HCT116 (cell line): ENCODE measurements at regions not wholly inside any gene's neighbourhood (a gene's known extent, or its start where the extent isn't known, plus 50 kb on each side); places are given as distances from the start of the nearest gene placed in this dataset.
"Not testable (repeated sequence)": the region's sequence is repeated elsewhere in the genome, so short reads cannot be mapped to it uniquely, and the experiment has no call there.

Experiments used
- ATAC-seq: fragments of 200-7000 bp; cut with Tn5 transposase; 2 replicates; pipeline ENCODE4 v1.9.1; 2020; ENCODE audit warnings: mild to moderate bottlenecking, moderate library complexity
- BruUV-seq: library from RNA; stranded (reverse); fragments of 400-500 nt; replicated peaks from 2 replicates; lab custom pipeline; 2021; lab: Mats Ljungman, UMichigan
- CTCF ChIA-PET: fragments of 300-600 bp; sonication (Branson Sonifier 250); formaldehyde crosslinking; loops from one replicate; lab custom pipeline; 2021; ENCODE audit warnings: antibody characterized with exemption; lab: Charles Lee
- POLR2A ChIA-PET: fragments of 300-600, 350-600 bp; sonication (Branson Sonifier 250); formaldehyde crosslinking; loops from one replicate; lab custom pipeline; 2021; ENCODE audit warnings: antibody characterized with exemption; lab: Charles Lee
- RAD21 ChIA-PET, 2 experiments: fragments of 300-600 bp; sonication (Branson Sonifier 250); formaldehyde crosslinking; loops; one replicate each; lab custom pipeline; 2023; ENCODE audit warnings: low total read pairs in 2 of 2; ENCODE audit not compliant: uncharacterized antibody in 2 of 2, unreplicated experiment in 2 of 2, low non-redundant PET in 1 of 2; lab: Charles Lee
- DNase-seq: peaks from one replicate; pipeline ENCODE4 v3.0.0-alpha.2; 2010; ENCODE audit warnings: low read depth, low spot score
- H2AFZ ChIP-seq: fragments of 200-600 bp; shearing (Covaris generic), sonication (generic); 2 replicates; pipeline ENCODE4 v1.6.1; 2017; ENCODE audit warnings: low read depth, mixed run types, mixed read lengths, antibody characterized with exemption, low read length; ENCODE audit not compliant: poor library complexity, severe bottlenecking
- H3K27ac ChIP-seq: 2 replicates; pipeline ENCODE4 v1.5.1; 2012; ENCODE audit warnings: low read depth, low read length
- H3K27me3 ChIP-seq: fragments of 200-600 bp; sonication (generic); 2 replicates; pipeline ENCODE4 v1.6.1; 2016; ENCODE audit warnings: mixed run types, low read length, mixed read lengths; ENCODE audit not compliant: insufficient read depth
- H3K36me3 ChIP-seq, 2 experiments: fragments of 200-500 bp in 1 of 2; fragments of 200-600 bp in 1 of 2; sonication (Bioruptor generic) in 1 of 2; sonication (generic) in 1 of 2; 2 replicates each; pipeline versions ENCODE4 v1.5.1 to v1.6.1; 2014 to 2016; ENCODE audit warnings: low read length in 2 of 2, inconsistent platforms in 1 of 2, mixed read lengths in 1 of 2, mixed run types in 1 of 2; ENCODE audit not compliant: insufficient read depth in 2 of 2, control insufficient read depth in 1 of 2
- H3K4me1 ChIP-seq, 2 experiments: fragments of 200-600 bp in 1 of 2; sonication (generic) in 1 of 2; 2 replicates each; pipeline versions ENCODE4 v1.5.1 to v1.6.1; 2012 to 2017; ENCODE audit warnings: low read length in 2 of 2, inconsistent platforms in 1 of 2, mild to moderate bottlenecking in 1 of 2, mixed read lengths in 1 of 2, mixed run types in 1 of 2, moderate library complexity in 1 of 2; ENCODE audit not compliant: insufficient read depth in 2 of 2, control insufficient read depth in 1 of 2
- H3K4me2 ChIP-seq: fragments of 200-600 bp; sonication (generic); 2 replicates; pipeline ENCODE4 v1.6.1; 2017; ENCODE audit warnings: mixed run types, low read length, mixed read lengths
- H3K4me3 ChIP-seq, 2 experiments: fragments of 200-600 bp in 1 of 2; sonication (generic) in 1 of 2; replicated peaks in 1 of 2; 2 replicates each; pipeline ENCODE4 v1.5.1; 2011 to 2016; ENCODE audit warnings: low read length in 2 of 2, control low read depth in 1 of 2, low read depth in 1 of 2, mild to moderate bottlenecking in 1 of 2, mixed read lengths in 1 of 2, mixed run types in 1 of 2
- H3K79me2 ChIP-seq: fragments of 200-600 bp; sonication (generic); 2 replicates; pipeline ENCODE4 v1.6.1; 2017; ENCODE audit warnings: mild to moderate bottlenecking, mixed run types, low read length, moderate library complexity, mixed read lengths; ENCODE audit not compliant: insufficient read depth
- H3K9ac ChIP-seq: fragments of 200-600 bp; sonication (generic); 2 replicates; pipeline ENCODE4 v1.6.1; 2016; ENCODE audit warnings: low read length, mixed read lengths
- H3K9me2 ChIP-seq: fragments of 200-600 bp; sonication (generic), shearing (Covaris generic); 2 replicates; pipeline ENCODE4 v1.6.1; 2017; ENCODE audit warnings: mixed run types, mild to moderate bottlenecking, moderate library complexity; ENCODE audit not compliant: insufficient read depth
- H3K9me3 ChIP-seq, 2 experiments: fragments of 200-500 bp in 1 of 2; fragments of 200-600 bp in 1 of 2; sonication (Bioruptor generic) in 1 of 2; sonication (generic) in 1 of 2; 2 replicates each; pipeline ENCODE4 v1.6.1; 2014 to 2017; ENCODE audit warnings: low read length in 2 of 2, mixed read lengths in 2 of 2, inconsistent platforms in 1 of 2, low read depth in 1 of 2, mild to moderate bottlenecking in 1 of 2, mixed run types in 1 of 2, moderate library complexity in 1 of 2; ENCODE audit not compliant: control insufficient read depth in 1 of 2, insufficient read depth in 1 of 2
- H4K20me1 ChIP-seq: fragments of 200-600 bp; sonication (generic), shearing (Covaris generic); 2 replicates; pipeline ENCODE4 v1.6.1; 2017; ENCODE audit warnings: mixed run types, mild to moderate bottlenecking, moderate library complexity; ENCODE audit not compliant: insufficient read depth
- CEBPB ChIP-seq: IDR thresholded peaks from 2 replicates; pipeline ENCODE4 v1.6.1; 2012; ENCODE audit warnings: low read depth
- CTCF ChIP-seq, 3 experiments: fragments of 200-600 bp in 1 of 3; sonication (generic) in 1 of 3; IDR thresholded peaks in 2 of 3; conservative IDR thresholded peaks in 1 of 3; 2 replicates each; pipeline ENCODE4 v1.5.1; 2012 to 2017; ENCODE audit warnings: low read depth in 2 of 3, low read length in 2 of 3, antibody characterized with exemption in 1 of 3, borderline replicate concordance in 1 of 3, control low read depth in 1 of 3, mild to moderate bottlenecking in 1 of 3, mixed read lengths in 1 of 3, mixed run types in 1 of 3, moderate library complexity in 1 of 3; ENCODE audit not compliant: insufficient read depth in 1 of 3
- EGR1 ChIP-seq: IDR thresholded peaks from 2 replicates; pipeline ENCODE4 v1.6.1; 2012; ENCODE audit warnings: low read depth
- EZH2 ChIP-seq: fragments of 200-600 bp; sonication (generic); IDR thresholded peaks from 2 replicates; pipeline ENCODE4 v1.6.1; 2017; ENCODE audit warnings: antibody characterized with exemption, mixed run types
- EZH2phosphoT487 ChIP-seq: fragments of 200-600 bp; IDR thresholded peaks from 2 replicates; pipeline ENCODE4 v1.6.1; 2018; ENCODE audit warnings: antibody characterized with exemption, borderline replicate concordance
- FOSL1 ChIP-seq: IDR thresholded peaks from 2 replicates; pipeline ENCODE4 v1.6.1; 2012; ENCODE audit warnings: low read depth
- JUND ChIP-seq: IDR thresholded peaks from 2 replicates; pipeline ENCODE4 v1.6.1; 2012
- RAD21 ChIP-seq: IDR thresholded peaks from 2 replicates; pipeline ENCODE4 v1.6.1; 2012; ENCODE audit warnings: low read depth, mild to moderate bottlenecking
- REST ChIP-seq: IDR thresholded peaks from 2 replicates; pipeline ENCODE4 v1.6.1; 2012; ENCODE audit warnings: low read depth
- SIN3A ChIP-seq: IDR thresholded peaks from 2 replicates; pipeline ENCODE4 v1.6.1; 2012; ENCODE audit warnings: low read depth
- SP1 ChIP-seq: IDR thresholded peaks from 2 replicates; pipeline ENCODE4 v1.6.1; 2012; ENCODE audit warnings: low read depth
- TCF7L2 ChIP-seq: IDR thresholded peaks from 2 replicates; pipeline ENCODE4 v1.7.0; 2011; ENCODE audit warnings: borderline replicate concordance, inconsistent platforms; ENCODE audit not compliant: insufficient read depth, insufficient read length; ENCODE audit errors: extremely low read depth
- ZBTB33 ChIP-seq: IDR thresholded peaks from 2 replicates; pipeline ENCODE4 v1.6.1; 2011; ENCODE audit warnings: mild to moderate bottlenecking, low read length, moderate library complexity; ENCODE audit not compliant: insufficient replicate concordance; ENCODE audit errors: extremely low read depth
- intact Hi-C: fragments of 100-400 bp; cut with micrococcal nuclease; formaldehyde crosslinking; loops from 2 replicates; pipeline ENCODE4 v1.10.0; 2022

GRCh38 chr1:186758896-186759606, 69.7 kb upstream of the PLA2G4A start:
- H4K20me1 ChIP-seq, CTCF ChIA-PET, ATAC-seq, H3K4me3 ChIP-seq, H3K4me2 ChIP-seq, POLR2A ChIA-PET, H3K27ac ChIP-seq, H3K9me3 ChIP-seq, H3K27me3 ChIP-seq, RAD21 ChIA-PET, H2AFZ ChIP-seq, H3K36me3 ChIP-seq, H3K4me1 ChIP-seq, DNase-seq, H3K79me2 ChIP-seq, H3K9me2 ChIP-seq, intact Hi-C loops, BruUV-seq, H3K9ac ChIP-seq: not testable (repeated sequence)

GRCh38 chr1:186757851-186758250, 70.9 kb upstream of the PLA2G4A start:
- Histone ChIP-seq H3K27ac (no peak overlapping the region), H3K4me3 (no peak overlapping the region), H3K4me1 (no peaks in the 10 kb centered on the region), H3K9ac (no peak overlapping the region), H3K79me2 (no peaks in the 10 kb centered on the region), H3K9me2 (no peaks in the 10 kb centered on the region), H3K9me3 (no peaks in the 10 kb centered on the region), H3K27me3 (no peaks in the 10 kb centered on the region), H3K4me2 (no peak overlapping the region), H4K20me1 (no peaks in the 10 kb centered on the region), H3K36me3 (no peaks in the 10 kb centered on the region), H2AFZ (no peak overlapping the region)
- no TSS peak for BruUV-seq
- no peak for ATAC-seq
- intact Hi-C loops: no loop called here
- ChIA-PET POLR2A (no interaction called here), CTCF (no interaction called here), RAD21 (no interaction called here)
- DNase-seq: no peak
- TF ChIP-seq TCF7L2 (no peak), ZBTB33 (no peak), CTCF (IDR thresholded peaks at IDR 0.05 in 2 of 3, conservative IDR thresholded peaks at IDR 0.05 in 1 of 3; ENCODE audit: borderline replicate concordance in 1 of 3, insufficient read depth in 1 of 3, low read depth in 2 of 3, low read length in 2 of 3) (no peak), SIN3A (no peak), JUND (no peak), SP1 (no peak), RAD21 (no peak), EZH2 (no peak), EGR1 (no peak), CEBPB (no peak), FOSL1 (no peak), REST (no peak), EZH2phosphoT487 (no peak)
